Suprapubic skin (tissue), 4 donors: ENCODE measurements at regions not wholly inside any gene's neighbourhood (a gene's known extent, or its start where the extent isn't known, plus 50 kb on each side); places are given as distances from the start of the nearest gene placed in this dataset.

Experiments
- DNase-seq, 2 donors: peaks; one replicate each; pipeline ENCODE4 v3.0.0-alpha.2; 2019; ENCODE audit warnings: low spot score in 2 of 2
- H3K27ac ChIP-seq: fragments of 200-600 bp; sonication (generic); one replicate; pipeline ENCODE4 v1.5.1; 2019
- H3K27me3 ChIP-seq: fragments of 200-600 bp; sonication (generic); one replicate; pipeline ENCODE4 v1.5.1; 2019
- H3K36me3 ChIP-seq: fragments of 200-600 bp; sonication (generic); one replicate; pipeline ENCODE4 v1.5.1; 2019
- H3K4me1 ChIP-seq: fragments of 200-600 bp; sonication (generic); one replicate; pipeline ENCODE4 v1.5.1; 2019
- H3K4me3 ChIP-seq: fragments of 200-600 bp; sonication (generic); one replicate; pipeline ENCODE4 v1.5.1; 2019; ENCODE audit warnings: mild to moderate bottlenecking
- H3K9me3 ChIP-seq: fragments of 200-600 bp; sonication (generic); one replicate; pipeline ENCODE4 v1.5.1; 2019
- CTCF ChIP-seq, 2 donors: fragments of 200-600 bp in 1 of 2; fragments of 450-650 bp in 1 of 2; sonication (generic) in 1 of 2; IDR thresholded peaks; one replicate each; pipeline ENCODE4 v1.5.1; 2016 to 2019; ENCODE audit warnings: antibody characterized with exemption in 2 of 2, mild to moderate bottlenecking in 1 of 2, moderate library complexity in 1 of 2
- EP300 ChIP-seq: sonication (generic); formaldehyde crosslinking; IDR thresholded peaks from one replicate; pipeline ENCODE4 v1.6.1; 2017; ENCODE audit warnings: antibody characterized with exemption
- POLR2A ChIP-seq, 2 donors: fragments of 450-650 bp; IDR thresholded peaks; one replicate each; pipeline ENCODE4 v1.6.1; 2017; ENCODE audit warnings: antibody characterized with exemption in 2 of 2, mild to moderate bottlenecking in 2 of 2, moderate library complexity in 2 of 2
- POLR2AphosphoS5 ChIP-seq, 3 donors: sonication (generic); formaldehyde crosslinking; IDR thresholded peaks; one replicate each; pipeline ENCODE4 v1.6.1; 2017; ENCODE audit warnings: antibody characterized with exemption in 3 of 3
- WGBS: methylation state at CpG from one replicate; pipeline ENCODE4 v1.1.5; 2018; 5-methylcytosine and 5-hydroxymethylcytosine counted together

- 83% methylated on average over 7 of the region's 7 CpGs for WGBS
- no peak for DNase-seq
- peak overlapping the region; percentile 88 for H3K27ac ChIP-seq
- no peaks in the 10 kb centered on the region for H3K27me3 ChIP-seq
- H3K36me3 ChIP-seq = no peaks in the 10 kb centered on the region
- TF ChIP-seq POLR2A (IDR thresholded peaks at IDR 0.05) (no peak), CTCF (IDR thresholded peaks at IDR 0.05) (no peak), EP300 (no peak), POLR2AphosphoS5 (IDR thresholded peaks at IDR 0.05) (no peak)
- no peak overlapping the region for H3K4me3 ChIP-seq
- no peaks in the 10 kb centered on the region for H3K9me3 ChIP-seq
- H3K4me1 ChIP-seq = peaks cover 79% of the 10 kb centered on the region
Measured at GRCh38 chr1:201716742-201717135, 112.2 kb upstream of the IPO9 start.

GRCh38 chr1:201717286-201717685 lies 111.7 kb upstream of the IPO9 start:
- Histone ChIP-seq H3K27me3 (no peaks in the 10 kb centered on the region), H3K4me1 (peaks cover 74% of the 10 kb centered on the region), H3K27ac (no peak overlapping the region), H3K4me3 (no peak overlapping the region), H3K36me3 (no peaks in the 10 kb centered on the region), H3K9me3 (no peaks in the 10 kb centered on the region)
- 92% methylated on average over 3 of the region's 3 CpGs for WGBS
- TF ChIP-seq POLR2AphosphoS5 (IDR thresholded peaks at IDR 0.05) = no peak
- TF ChIP-seq POLR2A (IDR thresholded peaks at IDR 0.05) = no peak
- TF ChIP-seq CTCF (IDR thresholded peaks at IDR 0.05) = no peak
- no peak for TF ChIP-seq EP300
- peak in 1 of 2 donors; percentile 63 for DNase-seq

GRCh38 chr1:201718346-201719202 lies 110.4 kb upstream of the IPO9 start:
- peak overlapping the region; percentile 85 for H3K27ac ChIP-seq
- no peak overlapping the region for H3K4me3 ChIP-seq
- peak in 1 of 2 donors; percentile 74 for DNase-seq
- peaks cover 63% of the 10 kb centered on the region for H3K4me1 ChIP-seq
- H3K27me3 ChIP-seq = no peaks in the 10 kb centered on the region
- TF ChIP-seq CTCF (IDR thresholded peaks at IDR 0.05) (no peak), POLR2AphosphoS5 (IDR thresholded peaks at IDR 0.05) (no peak), EP300 (no peak), POLR2A (IDR thresholded peaks at IDR 0.05) (no peak)
- no peaks in the 10 kb centered on the region for H3K9me3 ChIP-seq
- H3K36me3 ChIP-seq = no peaks in the 10 kb centered on the region
- 89% methylated on average over 25 of the region's 36 CpGs for WGBS

- WGBS = 5% methylated on average over 3 of the region's 9 CpGs
- TF ChIP-seq POLR2AphosphoS5 (IDR thresholded peaks at IDR 0.05) (peak in 1 of 3 donors; percentile 21), CTCF (IDR thresholded peaks at IDR 0.05) (no peak), POLR2A (IDR thresholded peaks at IDR 0.05) (peak in 1 of 2 donors; percentile 30)
- H3K4me1 ChIP-seq = peaks cover 59% of the 10 kb centered on the region
Measured at GRCh38 chr1:201719812-201720521, 109.0 kb upstream of the IPO9 start.

GRCh38 chr1:201720522-201720844 lies 108.5 kb upstream of the IPO9 start:
- 78% methylated on average over 3 of the region's 3 CpGs for WGBS
- no peak for DNase-seq
- Histone ChIP-seq H3K36me3 (no peaks in the 10 kb centered on the region), H3K27me3 (no peaks in the 10 kb centered on the region), H3K4me1 (peaks cover 55% of the 10 kb centered on the region), H3K4me3 (no peak overlapping the region), H3K27ac (peak overlapping the region; percentile 85), H3K9me3 (no peaks in the 10 kb centered on the region)
- TF ChIP-seq POLR2AphosphoS5 (IDR thresholded peaks at IDR 0.05) (no peak), POLR2A (IDR thresholded peaks at IDR 0.05) (no peak), CTCF (IDR thresholded peaks at IDR 0.05) (no peak), EP300 (no peak)

More at GRCh38 chr1:201719812-201720521, 109.0 kb upstream of the IPO9 start:
- Histone ChIP-seq H3K27me3 (no peaks in the 10 kb centered on the region), H3K4me3 (no peak overlapping the region), H3K9me3 (no peaks in the 10 kb centered on the region), H3K27ac (peak overlapping the region; percentile 85), H3K36me3 (no peaks in the 10 kb centered on the region)
- peak; percentile 86 to 92 for DNase-seq
